ENCODE measurements at regions not wholly inside any gene's neighbourhood (a gene's known extent, or its start where the extent isn't known, plus 50 kb on each side); places are given as distances from the start of the nearest gene placed in this dataset.

GRCh38 chr12:87784350-87784749 lies 244.9 kb downstream of the C12orf50 start:
- H3K4me3 ChIP-seq (replicated peaks in 1 of 2; ENCODE audit: low read depth in 2 of 2, low read length in 2 of 2), result no peak overlapping the region
- TF ChIP-seq CTCF (IDR thresholded peaks at IDR 0.05; ENCODE audit: low read depth, low read length), result no peak
- no peak for DNase-seq (ENCODE audit: low read depth in 2 of 2)

GRCh38 chr12:87783467-87783866 lies 245.7 kb downstream of the C12orf50 start:
- no peak for DNase-seq (ENCODE audit: low read depth in 2 of 2)
- H3K4me3 ChIP-seq (replicated peaks in 1 of 2; ENCODE audit: low read depth in 2 of 2, low read length in 2 of 2), result no peak overlapping the region
- no peak for TF ChIP-seq CTCF (IDR thresholded peaks at IDR 0.05; ENCODE audit: low read depth, low read length)

GRCh38 chr12:87782838-87783237 lies 246.4 kb downstream of the C12orf50 start:
- TF ChIP-seq CTCF (IDR thresholded peaks at IDR 0.05; ENCODE audit: low read depth, low read length), result no peak
- H3K4me3 ChIP-seq (replicated peaks in 1 of 2; ENCODE audit: low read depth in 2 of 2, low read length in 2 of 2), result no peak overlapping the region
- DNase-seq (ENCODE audit: low read depth in 2 of 2), result no peak

- H3K4me3 ChIP-seq (replicated peaks in 1 of 2; ENCODE audit: low read depth in 2 of 2, low read length in 2 of 2), result no peak overlapping the region
- no peak for TF ChIP-seq CTCF (IDR thresholded peaks at IDR 0.05; ENCODE audit: low read depth, low read length)
- peak in 1 of 2 donors; percentile 8 for DNase-seq (ENCODE audit: low read depth in 2 of 2)
These were observed 249.2 kb downstream of the C12orf50 start for GRCh38 chr12:87779858-87780498.

- no peak for TF ChIP-seq CTCF (IDR thresholded peaks at IDR 0.05; ENCODE audit: low read depth, low read length)
- no peak overlapping the region for H3K4me3 ChIP-seq (replicated peaks in 1 of 2; ENCODE audit: low read depth in 2 of 2, low read length in 2 of 2)
- peak in 1 of 2 donors; percentile 49 for DNase-seq (ENCODE audit: low read depth in 2 of 2)
These were observed 250.2 kb downstream of the C12orf50 start for GRCh38 chr12:87779016-87779415.

- DNase-seq (ENCODE audit: low read depth in 2 of 2), result no peak
- no peak overlapping the region for H3K4me3 ChIP-seq (replicated peaks in 1 of 2; ENCODE audit: low read depth in 2 of 2, low read length in 2 of 2)
- no peak for TF ChIP-seq CTCF (IDR thresholded peaks at IDR 0.05; ENCODE audit: low read depth, low read length)
These were observed 251.1 kb downstream of the C12orf50 start for GRCh38 chr12:87778065-87778464.

- DNase-seq (ENCODE audit: low read depth in 2 of 2), result no peak
- no peak overlapping the region for H3K4me3 ChIP-seq (replicated peaks in 1 of 2; ENCODE audit: low read depth in 2 of 2, low read length in 2 of 2)
- TF ChIP-seq CTCF (IDR thresholded peaks at IDR 0.05; ENCODE audit: low read depth, low read length), result no peak
These were observed 253.4 kb downstream of the C12orf50 start for GRCh38 chr12:87775784-87776183.
